ENCODE measurements at regions not wholly inside any gene's neighbourhood (a gene's known extent, or its start where the extent isn't known, plus 50 kb on each side); places are given as distances from the start of the nearest gene placed in this dataset.
A peak's percentile ranks its signal among the peaks of the same experiment; 100 is the strongest.

DNA sequence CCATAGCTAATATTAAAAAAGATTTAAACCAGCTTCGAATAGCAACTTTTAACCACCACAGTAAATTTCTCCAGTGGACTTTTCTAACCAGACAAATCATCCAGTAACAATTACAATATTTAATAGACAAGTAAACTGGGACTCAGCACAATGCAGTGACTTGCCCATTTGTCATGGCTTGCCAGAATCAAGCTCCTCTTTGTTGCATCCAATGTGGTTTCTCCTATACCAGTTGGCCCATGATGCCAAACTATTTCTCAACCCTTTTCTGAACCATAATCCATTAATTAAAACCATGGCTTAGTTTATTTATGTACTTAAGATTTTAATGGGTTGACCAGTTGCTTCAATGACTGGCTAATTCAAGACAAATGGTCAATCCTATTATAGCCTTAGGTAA is 64.4 kb downstream of the DIO2 start:
- no peak for DNase-seq

- DNase-seq, result peak; percentile 16
Measured at GRCh38 chr14:80136358-80136757, 74.9 kb downstream of the DIO2 start.

DNA sequence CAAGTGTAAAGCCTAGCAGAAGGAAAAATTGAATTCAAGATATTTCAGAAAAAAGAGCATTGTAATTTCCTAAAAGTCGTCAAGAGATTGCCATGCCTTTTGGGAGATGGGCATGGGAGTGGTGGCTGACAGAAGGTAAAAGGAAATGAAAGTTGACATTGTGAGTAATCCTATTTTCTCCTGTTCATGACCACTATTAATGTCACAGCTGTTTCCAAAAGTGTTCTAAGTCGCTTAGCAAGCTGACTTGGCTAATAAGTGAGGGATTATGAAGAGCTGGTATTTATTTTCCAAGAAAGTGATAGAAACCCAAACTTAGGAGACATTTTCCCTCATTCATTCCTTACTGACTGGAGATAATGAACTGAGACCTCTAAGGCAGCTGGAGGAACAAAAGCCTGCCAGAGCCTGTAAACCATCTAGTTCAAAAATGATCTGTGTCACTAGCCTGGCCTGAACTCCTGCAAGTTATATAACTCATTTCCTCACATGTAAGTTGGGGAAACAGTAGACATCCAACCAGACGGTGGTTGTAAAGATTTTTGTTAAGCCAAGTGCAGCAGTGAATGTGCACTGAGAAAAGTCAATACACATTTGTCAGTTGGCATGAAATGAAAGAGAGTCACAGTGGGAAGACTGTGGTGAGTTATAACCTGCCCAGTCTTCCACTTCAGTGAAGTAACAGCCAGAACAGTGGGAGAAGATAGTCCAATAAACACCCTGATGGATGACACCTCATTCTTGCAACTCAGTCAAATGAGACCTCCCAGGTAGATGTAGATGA is 75.8 kb downstream of the DIO2 start:
- DNase-seq, result no peak

GRCh38 chr14:80134321-80134720 is 77.0 kb downstream of the DIO2 start:
- DNase-seq, result no peak

DNA sequence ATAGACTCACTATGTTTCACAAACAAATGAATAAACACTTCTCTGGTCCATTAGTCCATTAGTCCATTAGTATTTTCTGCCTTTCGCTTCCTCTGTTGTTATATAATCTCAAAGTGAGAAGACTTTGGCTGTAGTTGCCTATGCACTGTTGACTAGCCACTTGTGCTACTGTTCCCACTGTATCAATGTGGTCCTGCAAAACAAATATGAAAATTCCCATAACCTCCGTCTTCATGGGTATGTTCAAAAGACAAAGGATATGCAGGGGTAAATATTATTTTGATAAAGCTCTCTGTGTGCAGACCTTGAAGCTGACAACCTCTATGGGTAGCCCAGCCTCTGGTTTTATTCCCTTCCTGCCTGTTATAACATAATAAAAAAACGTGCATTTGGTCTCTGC is 77.8 kb downstream of the DIO2 start:
- no peak for DNase-seq

DNA sequence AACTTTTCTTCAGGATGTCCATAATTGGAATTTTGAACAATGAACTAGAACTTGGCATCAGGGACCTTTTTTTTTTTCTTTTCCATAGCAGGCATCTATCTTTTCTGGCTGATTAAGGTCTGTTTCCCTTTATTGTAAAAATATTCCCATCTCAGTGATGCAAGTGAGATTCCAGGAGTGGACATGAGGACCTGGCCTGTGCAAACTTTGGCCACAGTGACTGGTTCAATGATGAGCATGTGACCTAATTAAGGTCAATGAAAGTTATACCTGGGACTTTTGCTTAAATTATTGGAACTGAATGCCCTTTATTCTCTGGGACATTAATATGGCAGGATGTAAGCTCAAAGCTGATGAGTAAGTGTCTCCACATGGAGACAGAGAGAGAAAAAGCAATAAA is 83.8 kb downstream of the DIO2 start:
- DNase-seq, result no peak

DNA sequence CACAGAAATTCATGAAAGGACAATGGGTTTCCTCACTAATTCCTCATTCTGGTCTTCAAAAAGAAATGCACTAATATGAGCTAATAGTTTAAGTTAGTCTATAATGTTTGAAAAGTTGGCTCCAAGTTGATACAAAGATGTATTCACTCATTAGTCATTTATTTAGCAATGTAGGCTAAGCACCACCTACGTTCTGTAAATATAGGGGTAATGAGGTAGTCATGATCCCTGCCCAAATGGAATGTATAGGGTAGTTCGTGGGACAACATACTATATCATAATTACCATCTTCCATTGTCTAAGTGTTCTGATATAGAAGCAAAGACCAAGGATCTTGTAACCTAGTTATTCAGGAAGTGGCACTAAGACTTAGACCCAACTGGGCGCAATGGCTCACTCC is 86.5 kb downstream of the DIO2 start:
- DNase-seq, result no peak

DNA sequence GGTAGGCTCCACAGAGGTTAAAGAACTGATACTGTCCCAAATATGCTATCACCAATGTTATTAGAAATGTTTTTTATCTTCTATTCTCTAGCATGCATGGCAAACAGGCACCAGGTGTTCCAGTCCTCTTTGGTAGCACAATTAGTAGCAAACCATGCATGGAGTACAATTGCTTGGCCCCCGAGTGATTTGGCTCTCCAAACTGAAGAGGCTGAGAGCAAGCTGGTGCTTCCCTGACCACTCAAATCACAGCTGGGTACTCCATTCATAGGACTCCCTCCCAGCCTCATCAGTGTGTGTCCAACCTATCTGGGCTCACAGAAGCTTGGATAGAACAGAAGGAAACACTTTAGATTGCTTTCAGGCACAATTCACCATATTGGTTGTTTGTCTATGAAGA is 93.4 kb downstream of the DIO2 start:
- DNase-seq, result no peak

GRCh38 chr14:80116157-80116556 is 95.1 kb downstream of the DIO2 start:
- DNase-seq, result no peak

- DNase-seq, result no peak
Measured at GRCh38 chr14:80110721-80111120, 100.6 kb downstream of the DIO2 start.

- DNase-seq, result no peak
Measured at GRCh38 chr14:80109055-80109454, 102.2 kb downstream of the DIO2 start.

DNA sequence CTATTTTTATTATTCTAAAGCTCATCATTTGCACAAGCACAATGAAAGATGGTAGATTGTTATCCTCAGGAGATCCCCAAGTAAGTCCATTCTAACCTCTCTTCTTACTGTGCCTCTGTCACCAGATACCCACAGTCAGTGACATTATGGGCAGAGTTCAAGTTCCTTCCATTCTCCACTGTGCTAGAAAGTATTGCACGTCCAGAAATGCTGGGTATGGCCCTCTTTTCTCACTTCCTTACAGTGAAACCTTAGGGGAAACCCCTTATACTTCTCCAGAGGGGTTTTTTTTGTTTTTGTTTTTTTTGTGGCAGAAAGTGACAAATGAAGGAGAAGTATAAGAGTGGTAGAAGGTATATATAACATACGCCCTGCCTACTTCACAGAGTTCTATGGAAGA is 102.9 kb downstream of the DIO2 start:
- DNase-seq, result no peak

- DNase-seq, result no peak
Measured at GRCh38 chr14:80105488-80105994, 105.8 kb downstream of the DIO2 start.

DNA sequence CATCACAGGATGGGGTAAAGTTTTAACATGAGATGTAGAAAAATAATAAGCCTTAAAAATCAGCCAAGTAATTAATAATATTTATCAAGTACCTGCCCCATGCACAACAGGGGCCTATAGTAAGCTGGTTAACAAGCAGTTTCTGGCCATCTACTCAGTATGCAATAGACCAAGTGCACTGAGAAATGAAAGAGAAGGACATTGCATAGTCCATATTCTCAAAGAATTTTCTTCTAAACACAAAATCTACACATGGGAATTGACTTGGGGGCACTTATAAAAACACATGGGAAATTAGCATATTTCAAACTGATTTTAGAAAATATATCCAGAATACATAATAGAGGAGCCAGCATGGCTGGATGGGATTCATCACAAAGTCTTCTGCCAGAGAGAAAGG is 109.5 kb downstream of the DIO2 start:
- no peak for DNase-seq

- no peak for DNase-seq
Measured at GRCh38 chr14:80100681-80101080, 110.6 kb downstream of the DIO2 start.

GRCh38 chr14:80095623-80096022 is 115.7 kb downstream of the DIO2 start:
- DNase-seq, result no peak

- DNase-seq, result no peak
Measured at GRCh38 chr14:80087411-80087810, 123.9 kb downstream of the DIO2 start.

DNA sequence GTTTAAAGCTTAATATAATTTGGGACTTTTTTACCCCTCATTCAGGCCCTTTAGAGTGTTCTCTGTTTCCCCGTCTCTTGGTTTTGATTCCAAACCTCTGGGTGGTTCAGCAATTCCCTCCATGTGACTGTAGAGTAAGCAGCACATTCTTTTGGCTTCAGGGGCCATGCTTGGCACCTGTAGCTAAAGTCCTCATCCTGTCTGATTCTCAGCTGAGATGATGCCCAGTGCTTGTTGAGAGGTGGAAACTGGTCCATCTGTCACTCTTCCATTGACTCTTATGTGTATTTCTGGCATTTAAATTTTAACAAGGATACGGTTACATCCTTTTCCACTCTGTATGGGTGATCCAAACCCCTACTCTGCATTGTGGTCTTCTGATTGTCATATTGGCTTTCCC is 127.1 kb downstream of the DIO2 start:
- DNase-seq, result no peak

GRCh38 chr14:80080601-80081000 is 130.7 kb downstream of the DIO2 start:
- DNase-seq, result no peak

GRCh38 chr14:80078501-80078900 is 132.8 kb downstream of the DIO2 start:
- DNase-seq, result no peak

- no peak for DNase-seq
Measured at GRCh38 chr14:80077262-80077661, 134.0 kb downstream of the DIO2 start.

DNA sequence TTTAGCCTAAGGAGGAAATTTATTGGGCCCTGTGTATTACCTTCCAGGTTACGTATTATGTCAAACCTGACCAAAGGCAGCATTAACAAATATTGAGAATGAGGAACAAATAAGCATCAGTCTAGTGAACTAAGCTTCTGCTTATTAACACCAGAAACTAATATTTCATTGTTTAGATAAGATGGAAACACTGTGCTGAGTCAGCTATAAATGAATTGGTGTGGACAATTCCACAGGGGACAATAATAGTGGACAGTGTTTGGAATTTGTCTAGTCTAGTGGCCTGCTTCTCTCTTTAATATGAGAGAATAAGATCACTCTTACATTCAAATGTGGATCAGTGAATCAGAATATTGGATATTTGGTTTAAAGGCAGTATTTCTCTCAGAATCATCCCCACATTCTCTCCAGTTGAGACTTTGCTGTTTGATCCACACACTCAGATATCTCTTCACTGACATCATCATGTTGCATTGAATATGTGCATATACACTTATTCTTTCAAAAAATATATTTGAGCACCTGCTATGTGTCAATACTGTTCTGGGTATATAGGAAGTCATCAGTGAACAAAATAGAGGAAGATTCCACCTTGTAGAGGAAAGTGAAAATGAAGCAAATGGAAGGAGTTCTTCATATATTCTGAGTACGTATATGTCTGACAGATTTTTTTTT is 136.3 kb downstream of the DIO2 start:
- no peak for DNase-seq

GRCh38 chr14:80059041-80059440 is 152.3 kb downstream of the DIO2 start:
- DNase-seq, result no peak

DNA sequence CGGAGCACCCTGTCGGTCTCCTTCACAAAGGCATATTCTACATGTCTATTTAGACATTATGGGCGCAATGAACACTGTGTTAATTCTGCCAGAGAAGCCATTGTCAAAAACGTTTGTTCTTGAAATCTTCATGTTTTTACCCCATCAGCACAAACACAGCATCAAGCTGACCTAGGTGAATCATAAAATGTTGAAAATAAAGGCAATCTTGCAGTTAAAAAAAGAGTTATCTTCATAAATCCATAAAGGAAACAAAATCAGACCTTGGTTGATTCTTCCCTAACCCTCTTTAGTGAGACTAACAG is 154.9 kb downstream of the DIO2 start:
- no peak for DNase-seq
